SK-N-SH (cell line): ENCODE measurements at regions not wholly inside any gene's neighbourhood (a gene's known extent, or its start where the extent isn't known, plus 50 kb on each side); places are given as distances from the start of the nearest gene placed in this dataset.
"Not testable (repeated sequence)": the region's sequence is repeated elsewhere in the genome, so short reads cannot be mapped to it uniquely, and the experiment has no call there.

Experiments used
- CTCF ChIA-PET: fragments of 300-600, 350-600 bp; formaldehyde crosslinking; extraction: SDS; loops from one replicate; lab custom pipeline; 2021; lab: Yijun Ruan, JAX
- POLR2A ChIA-PET: fragments of 350-600 bp; sonication (Branson Sonifier 250); formaldehyde crosslinking; extraction: SDS; loops from one replicate; lab custom pipeline; 2020; ENCODE audit warnings: antibody characterized with exemption, inconsistent platforms; lab: Yijun Ruan, JAX
- DNase-seq: peaks from one replicate; pipeline ENCODE4 v3.0.0; 2012
- H2AFZ ChIP-seq: fragments of 200-600 bp; sonication (generic); 2 replicates; pipeline ENCODE4 v1.8.1; 2016; ENCODE audit warnings: antibody characterized with exemption, mild to moderate bottlenecking, low read depth
- H3F3A ChIP-seq: fragments of 200-600 bp; sonication (generic); replicated peaks from 2 replicates; pipeline ENCODE3; 2016; ENCODE audit warnings: antibody characterized with exemption, mild to moderate bottlenecking; ENCODE audit not compliant: insufficient read depth
- H3K27ac ChIP-seq, 2 experiments: fragments of 200-500 bp in 1 of 2; fragments of 200-600 bp in 1 of 2; sonication (Bioruptor generic) in 1 of 2; sonication (generic), shearing (Covaris generic) in 1 of 2; 2 replicates each; pipeline versions ENCODE4 v1.5.1 to v1.6.1; 2014 to 2016; ENCODE audit warnings: low read depth in 2 of 2, inconsistent platforms in 1 of 2, low read length in 1 of 2, mild to moderate bottlenecking in 1 of 2, mixed read lengths in 1 of 2
- H3K27me3 ChIP-seq: fragments of 200-600 bp; sonication (generic), shearing (Covaris generic); 2 replicates; pipeline ENCODE4 v1.6.1; 2016; ENCODE audit warnings: mixed run types; ENCODE audit not compliant: insufficient read depth
- H3K36me3 ChIP-seq, 2 experiments: fragments of 200-500 bp in 1 of 2; fragments of 200-600 bp in 1 of 2; sonication (Bioruptor generic) in 1 of 2; sonication (generic) in 1 of 2; replicated peaks in 1 of 2; 2 replicates each; pipeline versions ENCODE3 to v1.5.1; 2014 to 2016; ENCODE audit warnings: low read length in 1 of 2, mild to moderate bottlenecking in 1 of 2; ENCODE audit not compliant: insufficient read depth in 2 of 2, control insufficient read depth in 1 of 2
- H3K4me1 ChIP-seq, 2 experiments: fragments of 200-500 bp in 1 of 2; fragments of 200-600 bp in 1 of 2; sonication (Bioruptor generic) in 1 of 2; sonication (generic), shearing (Covaris generic) in 1 of 2; 2 replicates each; pipeline versions ENCODE4 v1.5.1 to v1.6.1; 2014 to 2016; ENCODE audit warnings: low read depth in 1 of 2, low read length in 1 of 2, mixed run types in 1 of 2; ENCODE audit not compliant: insufficient read depth in 2 of 2, control insufficient read depth in 1 of 2
- H3K4me2 ChIP-seq: fragments of 200-600 bp; sonication (generic), shearing (Covaris generic); 2 replicates; pipeline ENCODE4 v1.6.1; 2017; ENCODE audit warnings: mixed run types
- H3K4me3 ChIP-seq, 2 experiments: fragments of 200-500 bp in 1 of 2; fragments of 200-600 bp in 1 of 2; sonication (Bioruptor generic) in 1 of 2; sonication (generic), shearing (Covaris generic) in 1 of 2; 2 replicates each; pipeline versions ENCODE4 v1.5.1 to v1.8.1; 2014 to 2016; ENCODE audit warnings: low read depth in 2 of 2, inconsistent platforms in 1 of 2, low read length in 1 of 2, mild to moderate bottlenecking in 1 of 2, mixed read lengths in 1 of 2, moderate library complexity in 1 of 2
- H3K79me2 ChIP-seq: fragments of 200-600 bp; sonication (generic); 2 replicates; pipeline ENCODE4 v1.8.1; 2017; ENCODE audit warnings: mild to moderate bottlenecking; ENCODE audit not compliant: insufficient read depth
- H3K9ac ChIP-seq: fragments of 200-600 bp; sonication (generic); 2 replicates; pipeline ENCODE4 v1.6.1; 2017; ENCODE audit warnings: mixed run types
- H3K9me2 ChIP-seq: fragments of 200-600 bp; sonication (generic); 2 replicates; pipeline ENCODE4 v1.6.1; 2017; ENCODE audit warnings: mixed run types
- H3K9me3 ChIP-seq: fragments of 200-600 bp; sonication (generic); 2 replicates; pipeline ENCODE4 v1.6.1; 2017; ENCODE audit warnings: mixed run types, mild to moderate bottlenecking, moderate library complexity
- H4K20me1 ChIP-seq: fragments of 200-600 bp; sonication (generic); 2 replicates; pipeline ENCODE4 v1.6.1; 2017; ENCODE audit warnings: mild to moderate bottlenecking, mixed run types; ENCODE audit not compliant: insufficient read depth
- EP300 ChIP-seq, 2 experiments: IDR thresholded peaks; 2 replicates each; pipeline versions ENCODE4 v1.4.0 to v1.6.1; 2012; ENCODE audit warnings: borderline replicate concordance in 1 of 2, low read depth in 1 of 2, low read length in 1 of 2
- PBX3 ChIP-seq: IDR thresholded peaks from 2 replicates; pipeline ENCODE4; 2012
- POLR2AphosphoS5 ChIP-seq: IDR thresholded peaks from 2 replicates; pipeline ENCODE4 v1.6.1; 2012; ENCODE audit warnings: low read depth, low read length
- RXRA ChIP-seq: IDR thresholded peaks from 2 replicates; pipeline ENCODE4 v1.4.0; 2012; ENCODE audit warnings: low read depth, mild to moderate bottlenecking, borderline replicate concordance
- TAF1 ChIP-seq: IDR thresholded peaks from 2 replicates; pipeline ENCODE4 v1.6.1; 2012; ENCODE audit warnings: low read depth, mild to moderate bottlenecking, low read length, moderate library complexity, borderline replicate concordance
- YY1 ChIP-seq: IDR thresholded peaks from 2 replicates; pipeline ENCODE4 v1.4.0; 2012; ENCODE audit warnings: low read depth, mild to moderate bottlenecking
- WGBS: methylation state at CpG from one replicate; pipeline ENCODE4 v1.1.6; 2017; ENCODE audit warnings: low lambda C conversion rate; 5-methylcytosine and 5-hydroxymethylcytosine counted together

- no peak overlapping the region for H3K4me2 ChIP-seq
- CTCF ChIA-PET: no interaction called here
- H4K20me1 ChIP-seq: no peaks in the 10 kb centered on the region
- WGBS: 40% methylated on average over 2 of the region's 2 CpGs
- no peaks in the 10 kb centered on the region for H3K9me3 ChIP-seq
- H3K9ac ChIP-seq: no peak overlapping the region
- POLR2A ChIA-PET: no interaction called here
- TF ChIP-seq POLR2AphosphoS5 (no peak), PBX3 (no peak), YY1 (no peak)
- H2AFZ ChIP-seq: no peak overlapping the region
- H3K4me1 ChIP-seq: no peaks in the 10 kb centered on the region
- H3K27ac ChIP-seq: no peak overlapping the region
- no peaks in the 10 kb centered on the region for H3K27me3 ChIP-seq
- H3K36me3 ChIP-seq: no peaks in the 10 kb centered on the region
- H3K9me2 ChIP-seq: no peaks in the 10 kb centered on the region
- no peaks in the 10 kb centered on the region for H3F3A ChIP-seq
- no peak overlapping the region for H3K4me3 ChIP-seq
- H3K79me2 ChIP-seq: no peaks in the 10 kb centered on the region
- DNase-seq: no peak
Measured at GRCh38 chr13:80677227-80677626, 336.3 kb upstream of the SPRY2 start.

- H2AFZ ChIP-seq, H3K4me3 ChIP-seq, H3K36me3 ChIP-seq, H3K9ac ChIP-seq, DNase-seq, H3K4me2 ChIP-seq, H3K27me3 ChIP-seq, H3K4me1 ChIP-seq, H4K20me1 ChIP-seq, H3F3A ChIP-seq, H3K9me3 ChIP-seq, H3K27ac ChIP-seq, CTCF ChIA-PET, H3K9me2 ChIP-seq, H3K79me2 ChIP-seq, POLR2A ChIA-PET: not testable (repeated sequence)
- WGBS: 45% methylated on average over 2 of the region's 2 CpGs
Measured at GRCh38 chr13:80675442-80675841, 334.5 kb upstream of the SPRY2 start.

GRCh38 chr13:80671773-80672172, 330.8 kb upstream of the SPRY2 start:
- H3K27ac ChIP-seq: no peak overlapping the region
- H3K4me1 ChIP-seq: no peaks in the 10 kb centered on the region; a peak in 1 of 4 replicates
- H4K20me1 ChIP-seq: no peaks in the 10 kb centered on the region
- no peak overlapping the region for H3K4me2 ChIP-seq
- no peak overlapping the region for H2AFZ ChIP-seq
- CTCF ChIA-PET: no interaction called here
- WGBS: 42% methylated on average over 7 of the region's 7 CpGs
- no peaks in the 10 kb centered on the region for H3K27me3 ChIP-seq
- no peaks in the 10 kb centered on the region for H3K9me3 ChIP-seq
- TF ChIP-seq RXRA: no peak
- TF ChIP-seq TAF1: no peak
- no peak for TF ChIP-seq EP300 (IDR thresholded peaks at IDR 0.05; ENCODE audit: borderline replicate concordance in 1 of 2, low read depth in 1 of 2, low read length in 1 of 2)
- TF ChIP-seq, all 33 proteins: peak for 0
- no peak overlapping the region for H3K4me3 ChIP-seq
- H3F3A ChIP-seq: no peaks in the 10 kb centered on the region
- H3K9ac ChIP-seq: no peak overlapping the region
- H3K9me2 ChIP-seq: no peaks in the 10 kb centered on the region
- no peaks in the 10 kb centered on the region for H3K36me3 ChIP-seq
- no peak for DNase-seq
- POLR2A ChIA-PET: no interaction called here
- no peaks in the 10 kb centered on the region for H3K79me2 ChIP-seq
